Right lobe of liver (tissue), 4 donors: ENCODE measurements at regions not wholly inside any gene's neighbourhood (a gene's known extent, or its start where the extent isn't known, plus 50 kb on each side); places are given as distances from the start of the nearest gene placed in this dataset.

Experiments used
- CTCF ChIP-seq, 4 donors: fragments of 200-600 bp in 3 of 4; fragments of 450-650 bp in 1 of 4; IDR thresholded peaks; one replicate each; pipeline versions ENCODE4 v1.5.1 to v1.8.0; 2016 to 2022; ENCODE audit warnings: antibody characterized with exemption in 4 of 4, mild to moderate bottlenecking in 2 of 4
- POLR2A ChIP-seq: fragments of 450-650 bp; IDR thresholded peaks from one replicate; pipeline ENCODE4 v1.6.1; 2017; ENCODE audit warnings: antibody characterized with exemption, mild to moderate bottlenecking
- donor health status: DM: no; HTN: no; CAD: no.
- donor health status: DM: no; HTN: no; CAD: no.
- donor health status: DM: no; HTN: yes; CAD: no.

- TF ChIP-seq POLR2A = no peak
- no peak for TF ChIP-seq CTCF (IDR thresholded peaks at IDR 0.05)
These were observed 389.7 kb downstream of the TXNL1 start for GRCh38 chr18:56248610-56249235.
